Putamen (tissue), 1 donor: ENCODE measurements at regions not wholly inside any gene's neighbourhood (a gene's known extent, or its start where the extent isn't known, plus 50 kb on each side); places are given as distances from the start of the nearest gene placed in this dataset.
"Not testable (repeated sequence)": the region's sequence is repeated elsewhere in the genome, so short reads cannot be mapped to it uniquely, and the experiment has no call there.

Experiments
- DNase-seq: peaks from one replicate; pipeline ENCODE4 v3.0.0-alpha.2; 2016; ENCODE audit warnings: low spot score

- no peak for DNase-seq
Observed at GRCh38 chr6:130610303-130610702, 216.9 kb upstream of the SMLR1 start.

GRCh38 chr6:130611366-130611765 is 215.8 kb upstream of the SMLR1 start:
- no peak for DNase-seq

GRCh38 chr6:130613176-130613575 is 214.0 kb upstream of the SMLR1 start:
- no peak for DNase-seq

GRCh38 chr6:130615816-130616215 is 211.4 kb upstream of the SMLR1 start:
- DNase-seq: no peak

- no peak for DNase-seq
Observed at GRCh38 chr6:130617658-130618057, 209.5 kb upstream of the SMLR1 start.

- DNase-seq: not testable (repeated sequence)
Observed at GRCh38 chr6:130618806-130619205, 208.4 kb upstream of the SMLR1 start.

- DNase-seq: no peak
Observed at GRCh38 chr6:130620338-130620781, 206.8 kb upstream of the SMLR1 start.

- DNase-seq: no peak
Observed at GRCh38 chr6:130622142-130622541, 205.1 kb upstream of the SMLR1 start.

GRCh38 chr6:130624046-130624445 is 203.2 kb upstream of the SMLR1 start:
- DNase-seq: no peak

- no peak for DNase-seq
Observed at GRCh38 chr6:130625825-130626527, 201.2 kb upstream of the SMLR1 start.

GRCh38 chr6:130628862-130629261 is 198.3 kb upstream of the SMLR1 start:
- no peak for DNase-seq

GRCh38 chr6:130629640-130630039 is 197.6 kb upstream of the SMLR1 start:
- no peak for DNase-seq

GRCh38 chr6:130632277-130632676 is 194.9 kb upstream of the SMLR1 start:
- DNase-seq: no peak

GRCh38 chr6:130632897-130633296 is 194.3 kb upstream of the SMLR1 start:
- no peak for DNase-seq

GRCh38 chr6:130643361-130643760 is 183.8 kb upstream of the SMLR1 start:
- peak; percentile 7 for DNase-seq

GRCh38 chr6:130644175-130644574 is 183.0 kb upstream of the SMLR1 start:
- no peak for DNase-seq

GRCh38 chr6:130644769-130645168 is 182.4 kb upstream of the SMLR1 start:
- DNase-seq: not testable (repeated sequence)

- DNase-seq: no peak
Observed at GRCh38 chr6:130647246-130647645, 180.0 kb upstream of the SMLR1 start.

- no peak for DNase-seq
Observed at GRCh38 chr6:130655586-130655985, 171.6 kb upstream of the SMLR1 start.

GRCh38 chr6:130661077-130661476 is 166.1 kb upstream of the SMLR1 start:
- no peak for DNase-seq

- DNase-seq: no peak
Observed at GRCh38 chr6:130666786-130667185, 160.4 kb upstream of the SMLR1 start.

GRCh38 chr6:130670142-130670541 is 157.1 kb upstream of the SMLR1 start:
- no peak for DNase-seq

- DNase-seq: no peak
Observed at GRCh38 chr6:130671119-130671518, 156.1 kb upstream of the SMLR1 start.

- no peak for DNase-seq
Observed at GRCh38 chr6:130671577-130671976, 155.6 kb upstream of the SMLR1 start.
